ENCODE measurements at regions not wholly inside any gene's neighbourhood (a gene's known extent, or its start where the extent isn't known, plus 50 kb on each side); places are given as distances from the start of the nearest gene placed in this dataset.

GRCh38 chr11:103845331-103845730 is 191.1 kb upstream of the DDI1 start:
- TF ChIP-seq CTCF (conservative IDR thresholded peaks at IDR 0.05; ENCODE audit: low read depth, low read length) (no peak), EZH2 (IDR thresholded peaks at IDR 0.05; ENCODE audit: borderline replicate concordance, low read depth, low read length, poor library complexity, severe bottlenecking) (no peak)

All from A673 (cell line).